ENCODE measurements at regions not wholly inside any gene's neighbourhood (a gene's known extent, or its start where the extent isn't known, plus 50 kb on each side); places are given as distances from the start of the nearest gene placed in this dataset.

DNA sequence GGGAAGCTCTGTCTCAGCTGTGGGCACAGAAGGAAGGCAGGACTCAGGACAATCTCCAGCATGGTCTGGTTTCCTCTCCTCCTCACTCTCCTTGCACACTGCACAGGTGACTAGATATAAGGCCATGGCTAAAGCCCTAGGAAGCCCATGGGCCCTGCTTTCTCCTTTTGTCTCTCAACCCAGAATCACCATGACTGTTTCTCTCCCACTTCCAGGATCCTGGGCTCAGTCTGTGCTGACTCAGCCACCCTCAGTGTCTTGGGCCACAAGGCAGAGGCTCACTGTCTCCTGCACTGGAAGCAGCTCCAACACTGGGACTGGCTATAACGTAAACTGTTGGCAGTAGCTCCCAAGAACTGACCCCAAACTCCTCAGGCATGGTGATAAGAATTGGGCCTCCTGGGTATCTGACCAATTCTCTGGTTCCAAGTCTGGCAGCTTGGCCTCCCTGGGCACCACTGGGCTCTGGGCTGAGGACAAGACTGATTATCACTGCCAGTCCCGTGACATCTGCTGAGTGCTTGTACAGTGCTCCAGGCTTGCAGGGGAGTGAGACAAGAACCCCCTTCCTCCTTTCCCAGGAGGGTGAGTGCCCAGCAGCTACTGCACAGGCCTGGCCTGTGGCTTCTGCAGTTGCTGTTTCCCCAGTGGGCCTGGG is 104.0 kb upstream of the TOP3B start:
- no peak for DNase-seq (ENCODE audit: low spot score)
- in situ Hi-C loops (cut with HindIII; ENCODE audit: low sequenced_read_pairs), result no loop called here

DNA sequence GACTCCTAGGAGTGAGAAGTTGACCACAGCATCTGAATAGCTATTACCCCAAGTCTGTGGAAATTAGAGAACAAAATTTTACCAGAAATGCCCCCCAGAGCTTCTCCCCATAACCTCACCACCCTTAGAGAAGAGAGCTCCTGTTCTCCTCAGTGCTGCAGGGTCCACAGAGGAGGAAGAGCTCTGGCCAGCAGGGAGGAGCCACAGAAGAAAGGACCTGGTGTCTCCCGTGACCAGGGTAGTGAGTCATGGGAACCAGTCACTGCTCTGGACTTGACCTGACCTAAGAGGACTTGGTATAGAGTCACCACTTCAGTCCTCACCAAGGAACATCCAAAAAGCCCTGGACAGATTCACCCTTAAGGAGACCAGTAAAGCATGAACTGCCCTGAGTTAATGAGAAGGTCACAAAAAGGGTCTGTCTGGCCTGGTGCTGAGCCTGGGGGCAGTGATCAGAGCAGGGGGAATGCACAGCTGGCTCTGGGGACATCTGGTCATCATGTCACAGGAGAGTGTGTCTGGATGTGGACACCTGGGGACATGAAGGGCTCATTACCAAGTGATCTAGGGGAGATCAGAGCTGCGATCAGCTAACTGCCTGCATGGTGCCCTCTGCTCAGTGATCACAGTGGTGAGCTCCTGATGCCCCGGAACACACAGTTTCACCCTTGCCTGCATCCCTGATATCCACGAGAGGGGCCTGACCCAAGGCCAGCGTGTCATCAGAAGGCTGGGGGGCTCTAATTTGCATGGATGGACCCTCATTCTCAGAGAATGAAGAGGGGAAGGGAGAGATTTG is 103.3 kb upstream of the TOP3B start:
- in situ Hi-C loops (cut with HindIII; ENCODE audit: low sequenced_read_pairs), result no loop called here
- DNase-seq (ENCODE audit: low spot score), result no peak

DNA sequence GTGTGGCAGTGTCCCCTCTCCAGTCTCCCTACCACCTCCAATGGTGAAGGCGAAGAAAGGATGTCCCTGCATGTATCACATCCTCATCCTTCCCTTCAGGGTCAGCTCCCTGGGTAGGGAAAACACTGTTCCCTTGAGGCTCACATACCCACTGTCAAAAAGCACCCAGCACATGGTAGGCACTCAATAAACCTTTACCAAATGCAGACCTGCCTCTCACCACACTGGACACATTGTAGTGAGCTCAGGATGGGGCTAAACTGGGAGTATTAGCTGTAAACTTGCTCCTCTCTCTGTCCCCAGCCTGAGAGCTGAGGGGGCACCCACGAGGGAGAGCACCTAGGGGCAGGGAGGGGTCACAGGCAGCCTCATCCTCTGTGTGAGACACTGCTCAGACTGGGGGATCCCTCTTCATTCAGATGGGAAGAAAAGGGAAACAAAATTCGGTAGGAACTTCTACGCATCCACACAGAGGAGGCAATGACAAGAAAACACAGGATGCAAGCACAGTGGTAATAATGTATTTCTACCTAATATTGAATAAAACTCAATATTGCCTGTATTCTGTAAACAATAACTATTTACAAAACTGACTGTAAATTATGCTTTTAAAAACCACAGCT is 101.6 kb upstream of the TOP3B start:
- in situ Hi-C loops (cut with HindIII; ENCODE audit: low sequenced_read_pairs), result no loop called here

DNA sequence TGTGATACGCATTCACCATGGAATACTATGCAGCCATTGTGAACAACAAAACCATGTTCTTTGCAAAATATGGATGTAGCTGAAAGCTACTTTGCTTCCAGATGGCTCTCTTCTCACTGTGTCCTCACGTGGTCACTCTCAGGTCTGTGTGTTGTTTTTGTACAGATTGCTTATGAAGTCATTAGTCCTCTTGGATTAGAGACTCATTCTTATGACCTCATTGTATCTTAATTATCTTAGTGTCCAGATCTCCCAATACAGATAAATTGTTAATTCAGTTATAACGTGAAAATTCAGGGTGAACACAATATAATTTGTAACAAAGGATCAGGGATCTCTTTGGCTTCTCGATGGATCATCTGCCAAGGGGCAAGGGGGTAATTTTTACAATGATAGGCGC is 100.4 kb upstream of the TOP3B start:
- DNase-seq (ENCODE audit: low spot score), result no peak
- in situ Hi-C loops (cut with HindIII; ENCODE audit: low sequenced_read_pairs), result no loop called here

More for the DNA sequence above, 101.6 kb upstream of the TOP3B start:
- no peak for DNase-seq (ENCODE audit: low spot score)

DNA sequence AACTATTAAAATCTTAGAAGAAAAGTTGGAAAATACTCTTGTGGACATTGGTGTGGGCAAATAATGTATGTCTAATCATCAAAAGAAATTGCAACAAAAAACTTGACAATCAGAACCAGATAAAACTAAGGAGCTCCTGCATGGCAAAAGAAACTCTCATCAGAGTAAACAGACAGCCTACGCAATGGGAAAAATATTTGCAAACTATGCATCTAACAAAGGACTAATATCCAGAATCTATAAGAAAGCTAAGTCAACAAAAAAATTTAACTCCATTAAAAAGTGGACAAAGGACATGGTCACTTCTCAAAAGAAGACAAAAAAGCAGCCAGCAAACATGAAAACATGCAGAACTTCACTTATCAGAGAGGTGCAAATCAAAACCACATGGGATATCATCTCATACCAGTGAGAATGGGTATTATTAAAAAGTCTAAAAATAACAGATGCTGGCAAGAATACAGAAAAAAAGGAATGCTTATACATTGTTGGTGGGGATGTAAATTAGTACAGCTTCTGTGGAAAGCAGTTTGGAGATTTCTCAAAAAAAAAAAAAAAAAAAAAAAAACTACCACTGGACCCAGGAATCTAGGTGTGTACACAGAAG is 99.7 kb upstream of the TOP3B start:
- in situ Hi-C loops (cut with HindIII; ENCODE audit: low sequenced_read_pairs), result no loop called here
- DNase-seq (ENCODE audit: low spot score), result no peak

DNA sequence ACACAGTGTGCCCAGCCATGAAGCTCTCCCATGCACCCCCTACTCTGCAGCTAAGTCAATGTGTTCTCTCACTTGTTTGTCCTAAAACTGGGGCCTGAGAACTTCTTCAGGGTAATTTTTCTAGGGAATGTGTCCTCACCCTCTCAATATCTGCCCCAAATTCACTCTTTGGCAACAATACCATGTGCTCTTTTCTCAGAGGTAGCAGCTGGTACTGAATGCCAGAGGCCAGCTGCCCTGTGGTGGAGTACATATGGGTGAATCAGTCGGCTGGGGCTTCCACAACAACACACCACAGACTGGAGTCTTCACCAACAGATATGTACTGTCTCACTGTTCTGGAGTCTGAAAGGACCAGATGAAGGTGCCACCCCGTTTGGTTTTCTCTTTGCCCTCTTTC is 97.7 kb upstream of the TOP3B start:
- in situ Hi-C loops (cut with HindIII; ENCODE audit: low sequenced_read_pairs), result no loop called here
- peak; percentile 11 for DNase-seq (ENCODE audit: low spot score)

DNA sequence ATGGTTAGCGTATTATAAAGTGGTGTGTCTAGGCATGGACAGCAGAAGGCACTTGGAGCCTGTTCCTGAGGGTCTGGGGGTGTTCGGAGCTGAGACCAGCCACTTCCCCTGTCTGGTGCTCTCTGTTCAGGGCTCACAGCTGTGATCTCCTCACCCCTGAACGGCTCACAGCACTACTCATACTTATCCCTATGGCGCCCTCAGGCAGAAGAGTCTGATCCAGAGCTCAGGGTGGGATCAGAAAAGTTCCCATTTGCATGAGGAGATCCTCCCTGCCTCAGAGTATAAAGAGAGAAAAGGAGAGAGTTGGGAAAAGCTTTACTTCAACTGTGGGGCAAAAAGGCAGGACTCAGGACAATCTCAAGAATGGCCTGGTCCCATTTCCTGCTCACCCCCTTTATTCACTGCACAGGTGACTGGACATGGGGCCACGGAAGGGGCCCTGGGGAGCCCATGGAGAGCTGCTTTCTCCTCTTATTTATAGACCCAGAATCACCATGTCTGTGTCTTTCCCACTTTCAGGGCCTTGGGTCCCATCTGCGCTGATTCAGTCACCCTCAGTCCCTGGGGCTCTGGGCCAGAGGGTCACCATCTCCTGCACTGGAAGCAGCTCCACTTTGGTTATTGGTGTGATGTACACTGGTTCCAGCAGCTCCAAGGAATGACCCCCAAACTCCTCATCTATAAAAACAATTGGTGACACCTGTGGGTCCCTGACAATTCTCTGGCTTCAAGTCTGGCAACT is 97.0 kb upstream of the TOP3B start:
- in situ Hi-C loops (cut with HindIII; ENCODE audit: low sequenced_read_pairs), result no loop called here
- no peak for DNase-seq (ENCODE audit: low spot score)

DNA sequence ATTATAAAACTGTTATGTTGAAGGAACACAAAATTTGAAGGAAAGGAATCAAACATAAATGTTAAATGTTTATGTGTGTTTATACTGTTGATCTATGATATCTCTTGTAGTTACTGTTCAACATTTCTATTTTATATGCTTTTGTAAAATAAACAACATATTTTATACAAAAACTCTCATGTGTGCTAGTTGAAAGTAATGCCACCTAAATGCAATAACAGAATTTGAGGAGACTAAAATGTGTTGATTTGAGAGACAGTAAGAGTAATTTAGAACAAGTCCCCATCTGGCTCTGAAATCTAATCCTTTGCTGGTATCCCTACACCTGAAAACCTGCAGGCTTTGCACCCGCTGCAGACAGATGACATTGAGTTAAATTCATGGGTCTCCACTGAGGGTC is 95.7 kb upstream of the TOP3B start:
- DNase-seq (ENCODE audit: low spot score), result no peak
- in situ Hi-C loops (cut with HindIII; ENCODE audit: low sequenced_read_pairs), result no loop called here

DNA sequence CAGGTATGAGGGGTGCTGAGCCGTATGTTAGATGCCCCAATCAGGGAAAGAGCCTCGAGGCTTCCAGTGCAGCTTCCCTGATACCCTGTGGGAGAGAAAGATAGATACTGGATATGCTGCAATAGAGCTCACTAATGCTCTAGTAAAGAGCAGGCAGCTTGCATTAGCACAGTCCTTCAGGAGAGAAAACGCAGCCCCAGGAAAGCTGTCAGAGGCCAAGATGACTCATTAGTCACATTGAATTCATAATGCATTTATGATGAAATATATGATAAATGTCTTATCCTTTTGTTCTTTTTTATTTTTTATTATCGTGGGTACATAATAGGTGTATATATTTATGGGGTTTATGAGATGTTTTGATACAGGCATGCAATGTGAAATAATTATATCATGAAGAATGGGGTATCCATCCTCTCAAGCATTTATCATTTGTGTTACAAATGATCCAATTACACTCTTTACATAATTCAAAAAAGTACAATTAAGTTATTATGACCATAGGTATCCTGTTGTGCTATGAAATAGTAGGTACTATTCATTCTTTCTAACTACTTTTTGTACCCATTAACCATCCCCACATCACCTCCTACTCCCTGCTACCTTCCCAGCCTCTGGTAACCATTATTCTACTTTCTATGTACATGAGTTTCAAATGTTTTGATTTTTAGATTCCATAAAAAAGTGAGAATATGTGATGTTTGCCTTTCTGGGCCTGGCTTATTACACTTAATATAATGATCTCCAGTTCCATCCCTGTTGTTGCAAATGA is 94.5 kb upstream of the TOP3B start:
- DNase-seq (ENCODE audit: low spot score), result no peak
- in situ Hi-C loops (cut with HindIII; ENCODE audit: low sequenced_read_pairs), result no loop called here

DNA sequence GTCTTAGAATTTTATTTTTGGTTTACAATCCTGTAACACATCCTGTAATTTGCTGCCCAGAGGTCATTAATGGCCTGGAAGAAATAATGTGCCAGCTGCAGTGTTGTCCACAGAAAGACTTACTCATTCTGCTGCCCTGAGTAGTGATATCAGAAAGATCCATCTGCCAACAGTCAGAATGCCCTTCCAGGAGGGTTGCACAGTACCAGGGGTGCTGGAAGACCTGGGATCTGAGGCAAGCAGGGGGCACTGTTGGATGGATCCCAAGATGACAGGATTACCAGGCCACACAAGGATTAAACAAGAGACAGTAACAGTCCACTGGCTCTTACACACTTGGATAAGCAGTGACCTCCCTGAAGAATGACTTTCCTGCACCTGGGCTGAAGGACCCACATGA is 93.8 kb upstream of the TOP3B start:
- DNase-seq (ENCODE audit: low spot score), result no peak
- in situ Hi-C loops (cut with HindIII; ENCODE audit: low sequenced_read_pairs), result no loop called here

DNA sequence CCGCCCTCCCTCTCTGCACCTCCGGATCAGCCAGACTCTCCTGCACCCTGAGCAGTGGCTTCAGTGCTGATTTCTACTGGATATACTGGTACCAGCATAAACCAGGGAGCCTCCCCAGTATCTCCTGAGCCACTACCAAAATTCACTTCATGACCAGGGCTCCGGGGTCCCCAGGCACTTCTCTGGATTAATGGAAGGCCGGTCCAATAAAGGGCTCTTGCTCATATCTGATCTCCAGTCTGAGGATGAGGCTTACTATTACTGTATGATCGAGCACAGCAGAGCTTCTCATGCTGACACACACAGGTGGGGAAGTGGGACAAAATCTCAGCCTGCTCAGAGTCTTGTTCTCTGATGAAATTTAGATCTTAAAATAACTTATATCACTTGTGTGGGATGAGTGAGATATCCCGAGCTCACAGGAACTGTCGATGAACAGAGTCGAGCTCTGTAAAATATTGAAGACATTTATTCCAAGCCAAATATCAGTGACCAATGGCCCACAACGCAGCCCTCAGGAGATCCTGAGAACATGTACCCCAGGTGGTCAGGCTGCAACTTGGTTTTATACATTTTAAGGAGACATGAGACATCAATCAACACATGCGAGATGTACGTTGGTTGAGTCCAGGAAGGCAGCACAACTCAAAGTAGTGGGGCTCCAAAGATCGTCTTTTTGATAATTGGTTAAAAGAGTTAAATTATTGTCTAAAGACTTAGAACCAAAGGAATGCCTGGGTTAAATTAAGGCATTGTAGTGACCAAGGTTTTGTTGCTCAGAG is 93.0 kb upstream of the TOP3B start:
- in situ Hi-C loops (cut with HindIII; ENCODE audit: low sequenced_read_pairs), result no loop called here
- no peak for DNase-seq (ENCODE audit: low spot score)

DNA sequence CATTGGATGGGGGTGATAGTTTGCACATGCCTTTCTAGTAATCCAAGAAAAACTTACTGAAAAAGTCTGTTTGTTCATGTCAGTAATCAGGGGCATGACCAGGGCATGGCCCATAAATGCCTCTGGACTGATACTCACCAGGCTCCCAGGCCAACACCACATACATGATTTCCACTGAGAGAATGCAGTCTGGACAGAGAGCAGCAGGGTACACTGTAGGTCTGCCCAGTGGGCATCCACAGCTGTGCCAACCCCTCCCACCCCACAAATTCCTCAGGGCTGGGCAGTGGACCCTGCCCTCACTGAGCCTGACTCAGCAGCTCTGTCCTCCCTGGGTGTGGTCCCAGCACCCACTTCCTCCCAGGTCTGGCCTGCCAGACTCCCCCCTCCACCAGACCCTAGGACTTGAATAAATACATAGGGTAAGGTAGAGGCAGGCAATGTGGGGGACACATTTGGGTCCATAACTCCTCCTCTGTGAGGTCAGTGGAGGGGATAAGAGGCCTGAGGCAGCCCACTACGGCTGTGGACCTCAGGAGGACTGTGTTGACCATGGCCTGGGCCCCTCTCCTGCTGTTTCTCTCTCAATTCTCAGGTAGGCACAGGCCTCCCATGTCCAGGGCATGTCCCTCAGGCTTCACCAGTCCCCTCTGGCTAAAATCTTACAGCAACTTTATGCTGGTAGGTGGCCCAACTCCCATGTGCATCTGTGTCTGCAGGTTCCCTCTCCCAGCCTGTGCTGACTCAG is 92.2 kb upstream of the TOP3B start:
- in situ Hi-C loops (cut with HindIII; ENCODE audit: low sequenced_read_pairs), result no loop called here
- DNase-seq (ENCODE audit: low spot score), result no peak

DNA sequence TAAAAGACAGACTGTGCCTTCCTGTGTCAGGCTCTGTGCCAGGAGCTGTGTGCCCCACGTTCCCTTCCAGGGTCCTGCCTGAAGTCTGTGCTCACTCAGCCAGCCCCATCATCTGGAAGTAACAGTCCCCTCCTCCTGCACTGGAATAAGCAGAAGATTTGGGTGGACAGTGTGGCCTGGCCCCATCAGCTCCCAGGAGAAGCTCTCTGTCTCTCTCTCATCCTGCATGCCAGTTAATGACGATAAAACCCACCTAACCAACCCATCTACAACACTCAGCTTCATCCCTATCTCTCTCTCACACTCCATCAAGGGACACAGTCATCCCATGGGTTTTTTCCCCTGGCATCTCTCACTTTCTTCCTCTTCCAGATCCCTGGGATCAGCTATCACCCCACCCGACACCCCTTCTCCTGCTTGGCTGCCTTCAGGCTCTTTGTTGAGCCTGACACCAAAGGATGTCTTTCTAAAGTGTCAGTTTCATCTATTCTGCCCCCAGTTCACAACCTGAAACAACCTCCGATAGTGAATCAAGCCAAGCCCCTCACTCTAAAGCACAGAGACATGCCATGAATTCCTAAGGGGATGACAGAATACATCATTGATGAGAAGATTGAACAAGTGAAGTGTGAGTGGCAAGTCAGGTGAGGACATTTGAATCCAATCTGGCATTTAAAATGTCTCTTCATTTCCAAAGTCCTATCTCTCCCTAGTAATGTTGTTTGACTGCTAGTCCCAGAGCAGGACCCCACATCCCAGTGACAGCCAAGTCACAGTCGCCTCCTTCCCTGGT is 91.4 kb upstream of the TOP3B start:
- in situ Hi-C loops (cut with HindIII; ENCODE audit: low sequenced_read_pairs), result no loop called here
- DNase-seq (ENCODE audit: low spot score), result no peak

DNA sequence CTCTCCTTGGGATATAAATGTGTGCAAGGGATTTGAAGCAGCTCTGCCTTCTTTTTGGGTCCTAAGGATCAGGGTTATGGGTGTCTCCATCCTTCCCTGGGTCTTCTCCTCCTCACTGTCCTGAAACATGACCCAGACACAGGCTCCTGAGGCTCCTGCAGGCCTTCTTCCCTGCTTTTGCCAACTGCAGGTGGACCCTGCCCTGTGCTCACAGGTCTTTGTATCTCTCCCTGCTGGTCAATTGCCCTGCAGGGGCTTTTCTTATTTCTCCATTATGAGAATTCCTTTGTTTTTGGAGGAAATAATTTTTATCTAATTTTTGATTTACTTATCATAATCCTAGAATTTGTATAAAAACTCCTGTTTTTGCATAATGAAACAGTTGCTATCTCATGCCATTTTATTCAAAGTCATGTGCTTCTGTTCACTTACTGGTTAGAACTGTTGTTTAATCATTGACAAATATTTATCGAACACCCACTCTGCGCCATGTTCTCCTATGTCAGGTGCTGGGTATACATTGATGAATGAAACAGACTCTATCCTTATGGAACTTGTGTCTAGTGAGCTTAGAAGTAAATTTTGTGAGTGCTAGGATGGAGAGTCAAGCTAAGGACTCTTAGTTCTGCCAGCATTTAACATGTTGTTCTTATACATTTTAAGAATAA is 89.7 kb upstream of the TOP3B start:
- in situ Hi-C loops (cut with HindIII; ENCODE audit: low sequenced_read_pairs), result no loop called here
- DNase-seq (ENCODE audit: low spot score), result no peak

DNA sequence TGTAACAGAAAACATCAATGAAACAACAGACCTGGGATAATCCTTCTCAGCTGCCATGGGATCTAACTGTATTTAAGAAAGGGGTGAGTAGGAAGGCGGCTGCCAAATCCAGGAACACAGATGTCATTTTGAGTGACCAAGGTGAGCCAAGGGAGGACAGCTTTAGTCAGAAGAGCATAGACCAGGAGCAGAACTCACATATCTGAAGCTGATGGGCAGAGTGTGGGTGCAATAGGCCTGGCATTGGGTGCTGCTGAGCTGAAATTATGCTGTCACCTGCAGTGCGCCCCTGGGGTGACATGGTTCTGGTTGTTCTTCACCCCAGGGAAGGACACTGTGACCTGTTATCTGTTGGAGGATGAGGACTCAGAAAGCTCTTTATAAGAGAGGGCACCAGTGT is 88.9 kb upstream of the TOP3B start:
- no peak for DNase-seq (ENCODE audit: low spot score)
- in situ Hi-C loops (cut with HindIII; ENCODE audit: low sequenced_read_pairs), result no loop called here

DNA sequence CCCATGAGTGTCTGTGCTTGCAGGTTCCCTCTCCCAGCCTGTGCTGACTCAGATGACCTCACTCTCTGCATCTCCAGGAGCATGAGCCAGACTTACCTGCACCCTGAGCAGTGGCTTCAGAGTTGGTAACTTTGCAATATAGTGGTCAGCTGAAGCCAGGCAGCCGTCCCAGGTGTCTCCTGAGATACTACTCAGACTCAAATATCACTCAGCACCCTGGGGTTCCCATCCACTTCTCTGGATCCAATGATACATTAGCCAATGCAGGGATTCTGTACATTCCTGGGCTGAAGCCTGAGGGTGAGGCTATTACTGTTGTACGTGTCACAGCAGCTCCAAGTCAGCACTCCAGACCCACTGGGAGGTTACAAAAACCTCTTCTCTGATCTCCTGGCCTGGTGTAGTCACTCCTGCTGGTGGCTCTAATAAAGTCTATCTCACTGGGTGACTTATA is 87.8 kb upstream of the TOP3B start:
- DNase-seq (ENCODE audit: low spot score), result no peak
- in situ Hi-C loops (cut with HindIII; ENCODE audit: low sequenced_read_pairs), result no loop called here

Data from G401 (cell line).